ENCODE measurements at regions not wholly inside any gene's neighbourhood (a gene's known extent, or its start where the extent isn't known, plus 50 kb on each side); places are given as distances from the start of the nearest gene placed in this dataset.

DNA sequence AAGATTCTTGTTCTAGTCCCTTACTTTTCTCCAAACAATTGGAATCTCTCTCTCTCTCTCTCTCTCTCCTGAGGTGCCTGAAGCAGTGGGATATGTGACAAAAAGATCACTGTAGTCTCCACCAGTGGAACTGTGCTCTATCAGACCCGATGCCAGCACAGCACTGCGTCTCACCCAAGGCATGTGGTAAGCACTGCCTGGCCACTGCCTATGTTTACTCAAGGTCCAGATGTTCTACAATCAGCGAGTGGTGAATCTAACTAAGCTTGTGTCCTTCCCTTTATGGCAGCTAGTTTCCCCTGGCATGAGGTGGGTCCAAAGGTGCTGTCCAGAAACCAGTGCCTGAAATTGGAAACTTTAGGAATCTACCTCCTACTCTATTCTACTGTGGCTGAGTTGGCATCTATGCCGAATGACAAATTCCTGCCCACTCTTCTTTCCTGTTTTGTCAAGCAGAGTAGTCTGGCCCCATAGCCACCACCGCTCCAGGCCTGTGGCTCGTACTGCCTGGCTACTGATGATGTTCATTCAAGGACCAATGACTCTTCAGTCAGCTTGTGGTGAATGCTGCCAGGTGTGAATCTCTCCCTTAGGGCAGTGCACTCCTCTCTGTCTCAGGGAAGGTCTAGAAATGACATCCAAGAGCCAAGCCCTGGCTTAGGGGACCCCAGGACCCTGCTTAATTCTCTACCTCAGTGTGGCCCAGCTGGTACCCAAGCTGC lies 416.5 kb downstream of the TEX13C start:
- TF ChIP-seq, protein P1, sequence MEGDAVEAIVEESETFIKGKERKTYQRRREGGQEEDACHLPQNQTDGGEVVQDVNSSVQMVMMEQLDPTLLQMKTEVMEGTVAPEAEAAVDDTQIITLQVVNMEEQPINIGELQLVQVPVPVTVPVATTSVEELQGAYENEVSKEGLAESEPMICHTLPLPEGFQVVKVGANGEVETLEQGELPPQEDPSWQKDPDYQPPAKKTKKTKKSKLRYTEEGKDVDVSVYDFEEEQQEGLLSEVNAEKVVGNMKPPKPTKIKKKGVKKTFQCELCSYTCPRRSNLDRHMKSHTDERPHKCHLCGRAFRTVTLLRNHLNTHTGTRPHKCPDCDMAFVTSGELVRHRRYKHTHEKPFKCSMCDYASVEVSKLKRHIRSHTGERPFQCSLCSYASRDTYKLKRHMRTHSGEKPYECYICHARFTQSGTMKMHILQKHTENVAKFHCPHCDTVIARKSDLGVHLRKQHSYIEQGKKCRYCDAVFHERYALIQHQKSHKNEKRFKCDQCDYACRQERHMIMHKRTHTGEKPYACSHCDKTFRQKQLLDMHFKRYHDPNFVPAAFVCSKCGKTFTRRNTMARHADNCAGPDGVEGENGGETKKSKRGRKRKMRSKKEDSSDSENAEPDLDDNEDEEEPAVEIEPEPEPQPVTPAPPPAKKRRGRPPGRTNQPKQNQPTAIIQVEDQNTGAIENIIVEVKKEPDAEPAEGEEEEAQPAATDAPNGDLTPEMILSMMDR (IDR thresholded peaks at IDR 0.05): no peak
- TF ChIP-seq POLR2AphosphoS5 (IDR thresholded peaks at IDR 0.05): no peak
- TF ChIP-seq EP300 (IDR thresholded peaks at IDR 0.05): no peak

Data from gastroesophageal sphincter (tissue), 3 donors.